Iris pigment epithelial cell (primary cell): ENCODE measurements at regions not wholly inside any gene's neighbourhood (a gene's known extent, or its start where the extent isn't known, plus 50 kb on each side); places are given as distances from the start of the nearest gene placed in this dataset.
A peak's percentile ranks its signal among the peaks of the same experiment; 100 is the strongest.

Experiments
- DNase-seq: peaks from one replicate; pipeline ENCODE4 v3.0.0-alpha.2; 2011; ENCODE audit warnings: low read depth

DNA sequence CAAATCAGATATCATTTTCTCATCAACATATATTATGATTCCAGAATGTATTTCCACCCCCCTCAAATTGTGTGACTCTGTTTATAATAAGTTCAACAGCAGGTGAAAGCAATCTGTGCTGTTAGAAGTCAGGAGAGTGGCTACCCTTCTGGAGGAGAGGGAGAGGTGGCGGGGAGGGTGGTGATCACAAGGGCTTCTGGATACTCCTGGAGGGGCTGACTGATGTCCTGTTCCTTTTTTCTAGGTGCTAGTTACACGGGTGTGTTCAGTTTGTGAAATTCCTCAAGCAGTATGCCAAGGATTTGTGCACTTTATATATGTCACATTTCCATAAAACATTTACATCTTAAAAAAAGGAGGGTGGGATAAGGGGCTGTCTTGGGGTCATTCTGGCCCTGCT lies 119.1 kb downstream of the IRF8 start:
- DNase-seq = no peak

- peak; percentile 37 for DNase-seq
These were observed 119.5 kb downstream of the IRF8 start for GRCh38 chr16:86018487-86018886.

DNA sequence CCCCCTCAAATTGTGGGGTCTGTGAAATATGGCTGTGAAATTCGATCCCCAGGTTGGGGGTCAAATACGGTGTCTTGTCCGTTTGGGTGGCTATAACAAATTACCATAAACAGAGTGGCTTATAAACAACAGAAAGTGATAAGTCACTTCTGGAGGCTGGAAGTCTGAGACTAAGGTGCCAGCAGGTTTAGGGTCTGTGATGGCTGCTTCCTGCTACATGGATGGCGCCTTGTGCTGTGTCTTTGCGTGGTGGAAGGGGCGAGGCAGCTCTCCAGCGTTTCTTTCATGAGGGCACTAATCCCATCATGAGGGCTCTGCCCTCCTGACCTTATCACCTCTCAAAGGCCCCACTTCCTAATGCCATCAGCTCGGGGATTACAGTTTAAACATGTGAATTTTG lies 120.0 kb downstream of the IRF8 start:
- DNase-seq = no peak

GRCh38 chr16:86019446-86020047 lies 120.6 kb downstream of the IRF8 start:
- DNase-seq = no peak

- no peak for DNase-seq
These were observed 122.0 kb downstream of the IRF8 start for GRCh38 chr16:86020971-86021370.

DNA sequence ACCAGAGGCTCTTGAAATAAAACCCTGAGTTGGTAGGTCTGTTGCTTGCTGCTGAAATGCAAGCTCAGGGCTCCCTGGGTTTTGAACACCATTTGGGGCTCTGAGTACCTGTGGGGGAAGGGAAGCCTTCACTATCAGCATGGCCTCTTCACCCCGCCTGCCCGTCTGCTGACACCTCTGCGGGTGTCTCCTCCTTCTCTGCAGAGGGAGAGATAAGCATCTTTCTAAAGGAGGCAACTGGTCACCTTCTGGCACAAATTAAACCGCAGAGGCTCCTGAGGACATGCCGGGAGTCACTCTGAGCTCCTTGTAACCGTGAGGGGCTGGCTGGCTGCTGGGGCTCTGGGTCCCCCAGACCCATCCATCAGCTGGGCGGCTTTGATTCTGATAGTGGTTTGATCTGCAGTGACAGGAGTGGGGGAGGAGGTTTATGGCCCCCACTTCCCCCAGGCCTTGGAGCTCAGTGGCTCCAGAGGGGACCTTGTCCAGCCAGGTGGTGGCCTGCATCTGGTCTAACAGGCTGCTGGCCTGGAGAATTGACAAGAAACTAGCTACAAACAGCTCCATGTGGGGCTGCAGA lies 123.5 kb downstream of the IRF8 start:
- DNase-seq = no peak

- no peak for DNase-seq
These were observed 125.2 kb downstream of the IRF8 start for GRCh38 chr16:86024210-86024609.

DNA sequence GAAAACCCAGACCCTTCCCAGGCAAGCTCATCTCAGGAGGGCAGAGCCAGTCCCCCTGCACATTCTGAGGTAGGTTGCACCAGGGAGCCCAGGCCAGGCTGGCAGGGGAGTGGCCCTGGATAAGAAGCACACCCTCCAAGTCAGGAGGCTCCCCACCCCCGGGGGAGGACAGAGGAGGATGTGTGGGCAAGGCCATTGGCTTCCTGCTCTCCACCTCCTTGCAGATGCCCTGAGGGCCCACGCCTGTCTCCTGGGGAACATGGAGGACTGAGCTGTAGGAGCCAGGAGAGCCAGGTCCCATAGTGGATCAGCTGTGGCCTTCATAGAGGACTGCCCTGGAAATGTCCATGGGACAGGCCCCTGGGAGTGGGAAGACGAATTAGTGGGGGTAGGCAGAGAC lies 126.7 kb downstream of the IRF8 start:
- no peak for DNase-seq

GRCh38 chr16:86026171-86026910 lies 127.4 kb downstream of the IRF8 start:
- DNase-seq = no peak

- no peak for DNase-seq
These were observed 128.0 kb downstream of the IRF8 start for GRCh38 chr16:86026916-86027315.

- no peak for DNase-seq
These were observed 128.6 kb downstream of the IRF8 start for GRCh38 chr16:86027373-86028126.

DNA sequence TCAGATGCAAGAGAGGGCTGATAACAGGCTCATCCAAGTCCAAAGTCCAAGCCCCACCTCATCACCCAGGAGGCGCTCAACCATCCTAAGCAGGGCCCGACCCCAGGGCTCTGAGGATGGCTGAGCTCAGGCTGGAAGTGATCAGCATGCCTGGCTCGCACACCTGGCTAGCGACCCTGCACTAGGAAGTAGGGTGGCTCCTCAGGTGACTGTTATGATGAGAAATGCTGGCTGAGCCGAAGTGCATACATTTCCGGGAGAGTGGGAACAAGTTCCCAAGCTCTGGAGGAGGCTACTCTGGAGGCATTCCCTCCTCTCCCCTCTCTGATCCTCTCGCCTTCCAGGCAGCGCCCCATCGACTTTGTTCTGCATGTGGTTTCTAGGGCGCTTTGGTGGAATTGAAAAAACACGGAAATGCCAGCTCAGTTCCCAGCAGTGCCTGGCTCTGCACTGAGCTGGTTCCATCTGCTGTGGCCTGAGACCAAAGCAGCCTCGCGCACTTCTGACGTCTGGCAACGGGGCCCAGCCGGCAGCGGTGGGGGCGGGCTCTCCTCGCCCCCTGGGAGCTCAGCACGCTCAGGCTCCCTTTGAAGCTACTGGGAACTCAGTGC lies 130.3 kb downstream of the IRF8 start:
- peak; percentile 43 for DNase-seq

GRCh38 chr16:86030116-86030515 lies 131.2 kb downstream of the IRF8 start:
- DNase-seq = no peak

DNA sequence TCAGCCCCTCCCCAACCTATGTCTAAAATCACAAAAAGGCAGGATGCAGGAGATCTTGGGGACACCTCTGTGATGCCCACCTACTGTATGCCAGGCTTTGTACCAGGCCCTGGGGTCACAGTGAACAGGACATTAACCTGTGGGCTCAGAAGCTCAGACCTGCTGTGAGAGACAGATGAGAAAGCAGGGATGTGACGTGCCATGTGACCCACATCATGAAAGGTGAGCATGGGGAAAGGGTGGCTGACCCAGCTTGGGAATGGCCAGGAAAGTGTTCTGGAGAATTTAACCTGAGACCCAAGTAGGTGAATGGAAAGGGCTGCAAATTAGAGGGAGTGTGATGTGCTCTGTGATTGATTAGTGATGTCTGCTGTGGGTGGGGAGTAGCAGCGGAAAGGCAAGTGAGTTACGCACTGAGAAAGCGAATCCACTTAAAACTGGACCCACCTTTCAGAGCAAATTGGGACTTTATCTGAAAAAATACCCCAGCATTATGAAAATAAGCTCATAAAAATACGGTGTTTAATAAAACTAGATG lies 132.2 kb downstream of the IRF8 start:
- no peak for DNase-seq

DNA sequence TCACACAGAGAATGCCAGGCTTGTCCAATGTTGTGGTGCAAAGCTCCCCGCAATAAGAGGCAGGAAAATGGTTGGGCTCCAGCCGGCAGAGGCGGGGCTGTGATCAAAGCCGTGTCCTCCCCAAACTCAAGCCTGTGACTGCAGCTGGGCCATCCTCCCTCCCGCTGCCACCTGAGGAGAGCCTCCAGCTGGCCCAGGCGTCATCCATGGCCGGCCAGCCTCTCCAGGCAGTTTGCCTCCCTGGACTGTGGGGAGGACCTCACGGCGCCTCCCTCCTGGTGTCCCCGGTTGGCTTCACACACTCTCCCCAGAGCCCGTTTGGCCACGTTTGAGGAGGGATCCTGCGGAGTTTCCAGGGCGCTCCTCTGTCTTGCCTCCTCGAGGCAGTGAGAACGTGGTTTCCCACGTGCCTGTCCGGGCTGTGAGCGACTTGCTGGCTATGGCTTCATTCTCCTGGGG lies 134.1 kb downstream of the IRF8 start:
- peak; percentile 2 for DNase-seq

- DNase-seq = no peak
These were observed 135.0 kb downstream of the IRF8 start for GRCh38 chr16:86033971-86034370.

GRCh38 chr16:86034421-86034919 lies 135.5 kb downstream of the IRF8 start:
- DNase-seq = no peak

- DNase-seq = no peak
These were observed 136.9 kb downstream of the IRF8 start for GRCh38 chr16:86035906-86036305.

DNA sequence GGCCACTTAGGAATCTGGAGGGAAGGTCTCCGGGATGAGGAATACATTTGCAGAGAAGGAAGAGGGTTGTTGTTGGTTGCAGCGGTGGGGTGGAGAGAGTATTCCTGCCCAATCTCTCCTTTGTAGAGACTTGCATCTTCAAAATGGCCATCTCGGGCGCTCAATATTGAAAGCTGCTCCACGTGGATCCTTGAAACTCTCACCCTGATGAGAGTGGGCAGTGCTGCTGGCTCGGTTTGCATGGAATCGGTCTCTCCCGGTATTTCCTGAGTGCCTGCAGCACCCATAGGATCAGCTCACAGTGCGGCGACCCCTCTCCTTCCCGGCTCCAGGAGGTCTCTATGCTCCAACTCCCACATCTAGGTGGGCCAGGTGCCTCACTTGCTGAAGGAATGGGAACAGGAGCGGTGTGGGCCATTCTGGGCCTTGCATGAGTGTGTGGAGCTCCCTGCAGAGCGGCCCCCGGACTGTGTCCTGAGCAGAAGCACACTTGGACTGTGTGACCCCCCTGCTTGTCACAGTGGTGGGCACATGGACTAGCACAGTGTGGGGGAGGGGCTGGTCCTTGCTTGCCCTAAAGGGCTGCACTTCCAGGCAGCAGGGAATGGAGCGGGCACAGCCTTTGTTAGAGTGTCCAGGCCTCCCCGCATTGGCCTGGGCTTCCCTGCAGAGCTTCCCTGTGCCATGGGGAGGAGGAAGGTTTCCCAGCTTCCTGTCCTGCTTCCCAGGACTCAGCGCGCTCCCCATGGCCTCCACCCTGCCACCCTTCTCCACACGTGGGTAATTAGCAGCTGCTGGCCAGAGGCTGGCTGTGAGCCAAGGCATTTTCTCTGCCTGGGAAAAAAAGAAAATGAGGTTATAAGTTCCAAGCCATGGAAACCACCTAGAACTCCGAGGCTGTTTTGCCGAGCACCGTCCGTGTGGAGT lies 139.3 kb downstream of the IRF8 start:
- no peak for DNase-seq

DNA sequence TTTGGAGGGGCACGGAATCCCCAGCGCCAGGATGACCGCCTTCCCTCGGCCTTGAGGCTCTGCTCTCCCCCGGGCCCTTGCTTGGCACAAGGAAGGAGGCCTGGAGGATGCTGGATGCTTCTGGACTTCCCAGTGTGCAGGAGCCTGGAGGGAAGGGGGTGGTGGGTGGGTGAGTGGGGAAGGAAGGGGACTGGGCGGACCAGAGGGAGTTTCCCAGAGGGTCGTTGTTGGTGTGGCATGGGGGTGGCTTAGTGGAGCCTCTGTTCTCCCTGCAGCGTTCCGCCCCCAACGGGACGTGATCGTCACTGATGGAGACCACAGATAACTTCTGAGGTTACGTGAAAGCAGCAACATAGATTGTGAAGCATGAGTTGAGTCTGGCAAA lies 140.0 kb downstream of the IRF8 start:
- no peak for DNase-seq

- no peak for DNase-seq
These were observed 140.6 kb downstream of the IRF8 start for GRCh38 chr16:86039606-86040005.
